Ascending aorta (tissue), 2 donors: ENCODE measurements at regions not wholly inside any gene's neighbourhood (a gene's known extent, or its start where the extent isn't known, plus 50 kb on each side); places are given as distances from the start of the nearest gene placed in this dataset.

ENCODE experiments used
- DNase-seq, 2 donors: peaks; one replicate each; pipeline ENCODE4 v3.0.0-alpha.2; 2019; ENCODE audit warnings: low spot score in 2 of 2
- H3K27ac ChIP-seq, 2 donors: fragments of 200-600 bp; sonication (generic); one replicate each; pipeline ENCODE4 v1.5.1; 2016 to 2017; ENCODE audit warnings: mild to moderate bottlenecking in 1 of 2
- H3K27me3 ChIP-seq: fragments of 200-600 bp; sonication (generic); one replicate; pipeline ENCODE4 v1.5.1; 2017
- H3K36me3 ChIP-seq, 2 donors: fragments of 200-600 bp; sonication (generic); one replicate each; pipeline ENCODE4 v1.5.1; 2016
- H3K4me1 ChIP-seq, 2 donors: fragments of 200-600 bp; sonication (generic); one replicate each; pipeline ENCODE4 v1.5.1; 2016 to 2017; ENCODE audit warnings: mild to moderate bottlenecking in 1 of 2
- H3K4me3 ChIP-seq, 2 donors: fragments of 200-600 bp; sonication (generic); one replicate each; pipeline ENCODE4 v1.5.1; 2016 to 2017; ENCODE audit warnings: mild to moderate bottlenecking in 1 of 2
- H3K9me3 ChIP-seq, 2 donors: fragments of 200-600 bp; sonication (generic); one replicate each; pipeline ENCODE4 v1.5.1; 2016
- CTCF ChIP-seq, 3 experiments: fragments of 200-600 bp in 2 of 3; fragments of 450-650 bp in 1 of 3; sonication (generic) in 2 of 3; IDR thresholded peaks; one replicate each; pipeline ENCODE4 v1.5.1; 2016 to 2019; ENCODE audit warnings: antibody characterized with exemption in 3 of 3, mild to moderate bottlenecking in 1 of 3, moderate library complexity in 1 of 3
- intact Hi-C: fragments of 100-400 bp; cut with DNase I; formaldehyde crosslinking; loops from one replicate; pipeline ENCODE4 v1.15.1; 2023

- Histone ChIP-seq H3K9me3 (no peaks in the 10 kb centered on the region), H3K4me1 (no peaks in the 10 kb centered on the region), H3K27me3 (no peaks in the 10 kb centered on the region), H3K4me3 (no peak overlapping the region), H3K36me3 (no peaks in the 10 kb centered on the region), H3K27ac (peak overlapping the region in 1 of 2 donors; percentile 15)
- TF ChIP-seq CTCF (IDR thresholded peaks at IDR 0.05) = no peak
- intact Hi-C loops = no loop called here
- DNase-seq = no peak
Observed at GRCh38 chr3:156614642-156615511, 59.5 kb upstream of the TIPARP start.

- intact Hi-C loops = no loop called here
- Histone ChIP-seq H3K36me3 (no peaks in the 10 kb centered on the region), H3K27ac (no peak overlapping the region), H3K4me3 (no peak overlapping the region), H3K9me3 (no peaks in the 10 kb centered on the region), H3K4me1 (no peaks in the 10 kb centered on the region), H3K27me3 (no peaks in the 10 kb centered on the region)
- TF ChIP-seq CTCF (IDR thresholded peaks at IDR 0.05) = no peak
- DNase-seq = no peak
Observed at GRCh38 chr3:156612903-156613302, 58.0 kb upstream of the SSR3 start.

- H3K4me1 ChIP-seq = no peaks in the 10 kb centered on the region
- no peak for TF ChIP-seq CTCF (IDR thresholded peaks at IDR 0.05)
- H3K27ac ChIP-seq = no peak overlapping the region
- intact Hi-C loops = no loop called here
- no peak for DNase-seq
- H3K4me3 ChIP-seq = no peak overlapping the region
- H3K27me3 ChIP-seq = no peaks in the 10 kb centered on the region
- no peaks in the 10 kb centered on the region for H3K36me3 ChIP-seq
- no peaks in the 10 kb centered on the region for H3K9me3 ChIP-seq
Observed at GRCh38 chr3:156611870-156612494, 57.1 kb upstream of the SSR3 start.

- H3K27ac ChIP-seq = no peak overlapping the region
- H3K4me1 ChIP-seq = peaks cover 0 to 4% of the 10 kb centered on the region in 2 donors
- TF ChIP-seq CTCF (IDR thresholded peaks at IDR 0.05) = no peak
- H3K36me3 ChIP-seq = no peaks in the 10 kb centered on the region
- H3K27me3 ChIP-seq = no peaks in the 10 kb centered on the region
- intact Hi-C loops = no loop called here
- H3K9me3 ChIP-seq = no peaks in the 10 kb centered on the region
- no peak for DNase-seq
- no peak overlapping the region for H3K4me3 ChIP-seq
Observed at GRCh38 chr3:156610154-156610553, 55.2 kb upstream of the SSR3 start.

GRCh38 chr3:156609546-156609945 lies 54.6 kb upstream of the SSR3 start:
- no peak for DNase-seq
- H3K36me3 ChIP-seq = no peaks in the 10 kb centered on the region
- no peak for TF ChIP-seq CTCF (IDR thresholded peaks at IDR 0.05)
- intact Hi-C loops = no loop called here
- H3K4me1 ChIP-seq = peaks cover 0 to 4% of the 10 kb centered on the region in 2 donors
- H3K27me3 ChIP-seq = no peaks in the 10 kb centered on the region
- H3K4me3 ChIP-seq = no peak overlapping the region
- H3K9me3 ChIP-seq = no peaks in the 10 kb centered on the region
- no peak overlapping the region for H3K27ac ChIP-seq
